GM21423 (cell line): ENCODE measurements at regions not wholly inside any gene's neighbourhood (a gene's known extent, or its start where the extent isn't known, plus 50 kb on each side); places are given as distances from the start of the nearest gene placed in this dataset.
"Not testable (repeated sequence)": the region's sequence is repeated elsewhere in the genome, so short reads cannot be mapped to it uniquely, and the experiment has no call there.

Source experiments
- ATAC-seq: cut with Tn5 transposase; IDR thresholded peaks from one replicate; pipeline ENCODE4 v1.9.1; 2021; ENCODE audit warnings: mild to moderate bottlenecking, moderate library complexity; ENCODE audit not compliant: unreplicated experiment

DNA sequence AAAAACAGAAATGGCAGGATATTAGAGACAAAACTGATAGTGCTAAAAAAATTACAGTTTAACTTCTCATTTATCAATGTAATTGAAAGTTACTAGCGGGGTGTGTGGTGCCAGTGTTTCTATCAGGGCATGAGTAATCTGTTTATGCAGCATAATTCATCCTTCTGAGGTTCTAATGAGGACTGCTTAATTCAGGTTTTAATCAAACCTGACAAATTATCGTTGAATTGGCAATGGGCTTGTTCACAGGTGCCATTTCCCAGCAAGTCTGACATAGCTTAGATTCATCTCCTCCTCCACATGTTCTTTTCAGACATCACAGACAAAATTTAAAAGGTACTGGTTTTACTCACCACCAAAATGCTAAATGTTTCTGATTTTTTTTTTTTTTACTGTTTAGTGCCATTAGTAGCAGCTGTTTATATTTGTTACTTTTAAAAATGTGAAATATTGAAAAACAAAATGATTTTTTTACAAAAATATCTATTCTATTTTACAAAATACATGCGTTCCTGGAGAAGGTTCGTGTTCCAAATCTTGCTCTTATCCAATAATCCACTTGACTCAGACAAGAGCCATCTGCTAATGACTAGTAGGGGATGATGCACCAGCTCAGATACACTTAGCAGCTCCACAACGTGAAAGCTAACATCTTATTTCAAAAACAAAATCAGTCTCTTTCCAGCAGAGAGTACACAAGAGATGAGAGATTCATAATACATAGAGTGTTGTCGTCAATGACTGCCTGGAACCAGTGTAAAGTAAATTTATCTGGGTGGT is 447.7 kb upstream of the DPPA4 start:
- ATAC-seq: no peak

DNA sequence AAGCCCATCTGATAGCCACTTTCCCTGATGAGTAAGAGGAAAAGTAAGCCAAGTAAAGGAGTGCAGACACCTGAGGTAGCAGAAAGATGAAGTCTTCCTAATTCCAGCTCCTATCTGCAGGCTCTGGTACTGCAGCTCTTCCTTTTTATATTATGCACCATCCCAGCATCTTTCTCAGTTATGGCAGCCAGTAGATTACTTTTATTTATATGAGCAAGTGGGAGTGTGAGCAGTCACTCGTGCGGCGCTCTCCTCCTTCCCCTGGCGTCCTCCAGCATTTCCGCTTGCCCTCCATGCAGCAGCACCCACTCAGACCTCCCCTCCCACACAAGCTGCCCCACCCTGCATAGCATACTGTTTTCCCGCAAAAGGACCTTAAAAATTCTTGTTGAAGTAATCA is 465.9 kb upstream of the DPPA4 start:
- no peak for ATAC-seq

DNA sequence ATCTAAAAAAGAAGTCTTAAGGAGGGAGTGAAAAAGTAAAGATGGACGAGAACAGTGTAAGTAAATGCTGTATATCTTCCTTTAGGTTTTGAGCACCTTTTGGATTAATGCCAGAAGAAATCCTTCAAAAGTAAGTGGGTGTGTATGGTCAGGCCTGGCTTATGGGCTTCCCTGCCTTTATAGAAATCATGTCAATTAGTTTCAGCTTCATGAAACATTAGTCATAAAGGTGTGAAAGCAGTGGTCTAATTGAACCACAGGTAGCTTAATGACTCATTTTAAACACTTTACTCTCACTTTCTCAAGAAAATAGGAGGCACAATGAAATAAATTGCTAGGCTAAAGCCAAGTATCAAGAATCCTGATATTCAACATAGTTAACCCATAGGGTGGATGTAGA is 467.4 kb upstream of the DPPA4 start:
- ATAC-seq: no peak

DNA sequence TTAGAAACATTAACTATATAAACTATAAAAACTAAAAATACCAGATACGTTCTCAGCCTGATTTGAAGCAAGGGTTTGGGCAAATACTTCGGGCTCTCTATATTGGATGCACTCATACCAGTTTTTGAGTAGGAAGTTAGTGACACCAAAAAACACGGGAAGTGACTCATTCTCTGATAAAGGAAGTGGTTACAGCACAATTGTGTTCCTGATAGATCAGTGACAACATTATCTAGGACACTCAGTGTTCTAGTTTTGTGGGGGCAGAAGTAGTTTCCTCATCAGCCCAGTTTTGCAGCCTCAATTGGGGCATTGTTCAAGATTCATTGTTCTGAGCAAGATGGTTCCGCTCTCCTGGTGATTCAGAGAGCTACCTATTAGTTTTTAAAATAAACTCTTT is 469.6 kb upstream of the DPPA4 start:
- ATAC-seq: peak; percentile 86

DNA sequence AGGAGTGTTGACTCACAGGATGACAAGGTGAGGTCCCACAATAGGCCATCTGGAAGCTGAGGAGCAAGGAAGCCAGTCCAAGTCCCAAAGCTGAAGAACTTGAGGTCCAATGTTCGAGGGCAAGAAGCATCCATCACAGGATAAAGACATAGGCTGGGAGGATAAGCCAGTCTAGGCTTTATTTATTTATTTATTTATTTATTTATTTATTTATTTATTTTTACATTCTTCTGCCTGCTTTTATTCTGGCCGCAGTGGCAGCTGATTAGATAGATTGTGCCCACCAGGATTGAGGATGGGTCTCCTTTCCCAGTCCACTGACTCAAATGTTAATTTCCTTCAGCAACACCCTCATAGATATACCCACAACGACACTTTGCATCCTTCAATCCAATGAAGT is 472.2 kb upstream of the DPPA4 start:
- no peak for ATAC-seq

DNA sequence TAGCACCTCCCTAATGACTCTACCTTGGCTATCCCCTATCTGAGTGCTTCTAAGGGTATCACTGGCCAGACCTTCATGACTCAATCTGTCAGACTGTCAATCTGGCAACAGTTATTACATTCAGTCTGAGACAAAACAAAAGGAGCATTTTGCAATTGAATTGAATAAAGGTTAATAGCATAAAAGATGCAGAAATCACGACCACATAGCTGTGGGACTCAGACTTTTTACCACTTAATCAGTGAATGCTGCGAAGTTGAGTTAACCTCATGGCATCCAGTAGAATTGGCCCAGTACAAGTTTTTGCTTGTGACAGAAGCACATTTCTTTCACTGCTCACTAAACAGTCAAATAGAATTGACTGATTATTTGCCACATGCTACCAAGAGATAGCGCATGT is 480.7 kb upstream of the DPPA4 start:
- no peak for ATAC-seq

GRCh38 chr3:109819734-109820133 is 482.4 kb upstream of the DPPA4 start:
- ATAC-seq: no peak

DNA sequence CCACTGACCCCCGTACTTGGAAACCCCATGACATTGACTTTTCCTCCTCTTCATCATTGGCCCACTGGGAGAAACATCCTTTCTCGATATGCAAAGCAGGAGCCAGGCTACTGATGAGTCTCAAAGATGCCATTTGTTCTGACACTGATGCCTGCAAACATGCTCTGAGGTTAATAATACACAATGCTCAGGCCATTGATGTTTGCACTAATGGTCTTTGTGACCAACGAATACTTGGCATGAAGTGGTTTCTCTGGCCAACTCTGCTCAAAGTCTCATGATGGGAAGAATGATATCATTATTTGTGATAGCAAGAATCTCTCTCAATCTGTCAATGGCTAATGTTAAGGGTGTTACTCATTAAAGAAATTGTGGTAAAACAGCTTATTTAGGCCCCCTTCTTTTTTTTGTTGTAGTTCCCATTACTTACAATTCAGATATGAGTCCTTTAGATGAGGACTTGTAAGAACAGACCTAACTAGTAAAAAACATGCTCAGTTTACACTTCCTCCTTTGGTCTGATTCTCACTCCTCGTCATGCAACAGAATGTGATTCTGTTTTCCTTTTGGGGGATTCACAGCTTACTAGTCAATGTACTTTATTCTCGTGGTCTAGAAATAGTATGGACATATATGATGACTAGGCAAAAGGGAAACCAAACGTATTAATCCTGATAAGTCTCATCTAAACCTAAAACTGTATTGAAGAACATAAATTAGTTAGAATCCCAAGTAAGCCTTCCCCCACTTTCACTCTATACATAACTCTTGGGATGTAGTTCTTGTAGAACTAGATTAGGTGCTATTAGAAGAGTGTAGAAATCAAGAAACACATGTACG is 488.8 kb upstream of the DPPA4 start:
- no peak for ATAC-seq

DNA sequence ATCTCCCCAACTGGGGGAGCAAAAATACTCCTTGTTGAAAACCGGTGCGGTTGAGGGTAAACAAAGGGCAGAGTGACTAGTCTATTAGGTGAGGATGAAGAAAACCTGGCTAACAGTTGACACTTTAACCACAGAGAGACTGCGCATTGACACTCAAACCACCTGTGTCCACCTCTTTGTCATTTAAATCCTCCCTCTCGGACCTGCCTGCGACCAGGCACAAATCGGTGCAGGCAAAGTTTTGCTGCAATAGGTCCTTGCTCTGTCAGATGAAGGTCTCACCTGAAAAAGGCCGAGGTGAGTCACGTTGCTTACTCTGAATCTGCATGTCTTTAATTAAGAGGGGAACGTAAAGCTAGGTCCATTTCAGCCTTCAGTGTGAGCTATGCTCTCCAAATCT is 494.1 kb upstream of the DPPA4 start:
- no peak for ATAC-seq

- ATAC-seq: no peak
Measured at GRCh38 chr3:109835958-109836357, 498.6 kb upstream of the DPPA4 start.

GRCh38 chr3:109851854-109852253 is 514.5 kb upstream of the DPPA4 start:
- ATAC-seq: no peak

- ATAC-seq: no peak
Measured at GRCh38 chr3:109852283-109852682, 514.9 kb upstream of the DPPA4 start.

DNA sequence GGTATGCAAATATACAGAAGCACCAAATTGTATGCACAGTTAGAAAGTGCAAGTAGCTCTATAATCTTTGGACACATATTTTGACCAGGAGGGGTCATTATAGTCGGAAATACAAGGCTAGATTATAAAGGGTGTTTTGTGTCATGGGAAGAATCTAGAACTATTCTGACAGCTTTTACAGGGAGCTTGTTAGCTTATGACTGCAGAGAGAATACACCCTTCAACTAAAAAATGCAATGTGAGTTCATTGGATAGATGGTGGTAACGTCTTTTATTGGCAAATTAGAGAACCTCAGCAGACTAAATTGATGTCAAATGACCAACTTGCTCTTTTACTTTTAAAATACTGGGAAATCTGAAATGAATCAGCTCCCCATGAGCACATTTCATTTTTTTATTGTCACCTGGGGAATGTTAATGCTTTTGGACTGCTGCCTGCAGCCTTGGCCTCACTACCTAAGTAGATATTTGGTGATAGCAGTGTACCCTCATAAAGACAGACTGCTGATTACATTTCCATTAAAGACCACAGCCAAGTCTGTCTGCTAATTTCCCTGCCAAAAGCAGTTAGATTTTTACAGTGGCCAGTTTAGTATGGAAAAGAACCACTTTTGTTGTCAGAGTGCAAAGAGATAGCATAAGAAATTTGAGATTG is 515.9 kb upstream of the DPPA4 start:
- no peak for ATAC-seq

GRCh38 chr3:109863701-109864100 is 526.4 kb upstream of the DPPA4 start:
- ATAC-seq: no peak

DNA sequence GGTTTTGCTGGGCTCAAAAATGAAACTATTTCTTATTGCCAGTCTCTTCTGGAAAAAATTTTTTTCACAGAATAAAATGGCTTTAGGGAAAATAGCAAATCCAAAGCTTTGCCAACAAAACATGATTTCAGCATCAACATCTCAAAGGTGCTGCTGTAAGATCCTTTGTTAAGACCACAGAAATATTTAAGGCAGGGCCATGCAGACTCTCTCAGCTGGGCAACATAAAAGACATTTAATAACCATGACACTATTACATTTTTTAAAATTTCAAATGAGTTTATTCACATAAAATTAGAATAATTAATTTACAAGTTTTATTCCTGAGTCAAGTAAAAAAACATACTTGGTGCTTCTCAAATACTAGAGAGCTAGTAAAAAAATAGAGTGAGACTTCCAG is 527.1 kb upstream of the DPPA4 start:
- no peak for ATAC-seq

- ATAC-seq: no peak
Measured at GRCh38 chr3:109869586-109869985, 532.2 kb upstream of the DPPA4 start.

DNA sequence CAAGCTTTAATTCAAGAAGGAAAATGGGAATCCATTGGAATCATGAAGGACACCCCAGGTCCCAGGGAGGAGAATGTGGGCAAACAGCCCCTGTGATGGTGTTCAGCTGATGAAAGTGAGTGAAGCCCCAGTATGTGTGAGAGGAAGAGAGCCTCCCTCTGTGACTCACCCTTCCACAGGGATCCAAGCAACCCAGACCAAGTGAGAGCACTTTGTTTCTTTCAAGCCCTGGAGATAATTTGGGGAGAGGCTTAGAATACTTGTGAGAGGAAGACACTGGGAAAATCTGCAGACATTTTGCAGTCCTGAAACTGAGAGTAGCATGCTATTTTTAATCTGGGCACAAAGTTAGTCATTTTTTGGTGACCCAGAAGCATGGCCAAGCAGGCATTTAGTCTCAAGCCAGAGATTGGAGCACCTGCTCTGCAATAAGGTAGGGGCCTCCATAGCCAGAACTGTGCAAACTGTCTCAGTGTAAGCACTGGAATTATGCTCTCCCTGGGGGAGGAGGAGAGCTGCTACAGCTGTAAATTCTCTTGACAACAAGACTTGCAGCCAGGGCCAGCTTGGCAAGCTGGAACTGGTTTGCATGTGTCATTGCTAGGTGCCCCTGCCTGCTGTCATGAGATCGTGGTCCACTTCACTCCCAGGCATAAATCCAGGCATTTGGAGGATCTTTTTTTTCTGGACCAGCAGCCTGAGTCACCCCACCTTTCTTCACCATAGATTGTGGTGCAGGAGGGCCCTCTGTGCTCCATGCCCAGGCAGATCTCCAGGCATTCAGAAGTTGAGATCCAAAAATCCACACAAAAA is 537.8 kb upstream of the DPPA4 start:
- no peak for ATAC-seq

DNA sequence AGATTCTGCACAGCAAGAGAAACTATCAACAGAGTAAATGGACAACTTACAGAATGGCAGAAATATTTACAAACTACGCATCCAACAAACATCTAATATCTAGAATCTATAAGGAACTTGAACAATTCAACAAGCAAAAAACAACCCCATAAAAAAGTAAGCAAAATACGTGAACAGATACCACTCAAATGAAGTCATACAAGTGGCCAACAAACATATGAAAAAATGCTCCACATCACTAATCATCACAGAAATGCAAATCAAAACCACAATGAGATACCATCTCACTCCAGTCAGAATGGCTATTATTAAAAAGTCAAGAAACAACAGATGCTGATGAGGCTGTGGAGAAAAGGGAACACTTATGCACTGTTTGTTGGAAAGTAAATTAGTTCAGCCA is 540.3 kb upstream of the DPPA4 start:
- not testable (repeated sequence) for ATAC-seq

DNA sequence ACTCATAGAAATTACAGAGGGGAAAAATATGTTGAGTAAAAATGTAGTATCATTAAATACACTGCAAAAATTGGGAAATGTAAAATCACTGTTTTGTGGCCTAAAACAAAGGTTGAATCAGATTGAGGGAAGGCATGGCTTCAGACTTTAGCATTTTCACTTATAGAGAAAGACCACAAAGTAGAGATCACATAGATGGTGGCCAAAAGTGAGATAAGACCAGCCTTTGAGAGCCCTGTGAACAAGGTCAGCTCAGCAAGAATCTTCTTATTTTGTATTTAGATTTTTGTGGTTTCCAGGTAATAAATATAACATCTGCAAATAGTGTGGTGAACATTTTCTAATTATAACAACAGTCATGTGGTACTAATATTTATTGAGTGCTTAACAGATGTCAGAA is 544.8 kb upstream of the DPPA4 start:
- ATAC-seq: no peak

DNA sequence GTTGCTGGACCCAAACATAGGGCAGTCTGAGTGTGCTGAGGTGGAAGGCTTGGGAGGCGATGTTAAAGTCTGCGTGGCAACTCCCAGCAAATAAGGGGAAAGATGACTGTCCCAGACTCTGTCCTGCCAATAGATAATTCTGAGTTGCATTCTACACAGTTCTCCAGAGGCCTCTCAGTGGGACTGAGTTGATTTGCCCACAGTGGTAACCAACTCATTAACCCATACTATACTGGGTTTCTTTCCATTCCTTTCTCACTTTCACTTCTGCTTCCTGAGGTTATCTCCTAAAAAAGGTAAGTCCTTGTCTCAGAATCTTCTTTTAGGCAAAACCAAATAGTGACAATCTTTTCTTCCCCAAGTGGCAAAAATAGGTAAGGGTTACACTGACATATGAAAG is 549.9 kb upstream of the DPPA4 start:
- no peak for ATAC-seq

DNA sequence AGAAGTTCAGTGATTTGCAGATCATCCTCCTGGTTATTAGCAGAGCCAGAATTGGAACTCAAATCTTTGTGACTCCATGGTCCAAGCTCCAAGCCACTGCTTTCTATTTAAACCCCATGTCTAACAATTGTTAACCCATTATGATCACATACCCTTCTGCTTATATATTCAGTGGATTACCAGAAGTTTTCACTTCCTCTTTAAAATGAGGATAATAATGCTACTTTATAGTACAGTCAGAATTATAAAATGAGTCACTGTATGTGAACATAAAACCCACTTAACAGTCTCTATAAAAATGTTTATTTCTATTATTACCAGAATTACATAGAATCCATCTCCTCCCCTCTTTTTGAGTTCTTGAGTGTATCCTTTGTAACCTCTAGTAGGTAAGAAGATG is 550.7 kb upstream of the DPPA4 start:
- no peak for ATAC-seq
